ENCODE measurements at regions not wholly inside any gene's neighbourhood (a gene's known extent, or its start where the extent isn't known, plus 50 kb on each side); places are given as distances from the start of the nearest gene placed in this dataset.
"Not testable (repeated sequence)": the region's sequence is repeated elsewhere in the genome, so short reads cannot be mapped to it uniquely, and the experiment has no call there.

GRCh38 chr6:121666814-121667213 lies 231.4 kb downstream of the GJA1 start:
- DNase-seq = no peak
- 31% methylated on average over 4 of the region's 4 CpGs for WGBS
- Histone ChIP-seq H3K27ac (ENCODE audit: low read length) (no peak overlapping the region), H3K4me1 (ENCODE audit: control insufficient read depth, insufficient read depth, low read length) (peaks cover 4% of the 10 kb centered on the region), H3K9me3 (ENCODE audit: control insufficient read depth, low read length) (no peaks in the 10 kb centered on the region), H3K27me3 (ENCODE audit: control insufficient read depth, insufficient read depth) (no peaks in the 10 kb centered on the region), H3K4me3 (ENCODE audit: low read length) (no peak overlapping the region)
- ATAC-seq = peak; percentile 87 to 97
- intact Hi-C loops (cut with DNase I) = loop anchor here in 1 of 4 donors (10.0 kb wide), 1 partner anchor 222 kb away; no protein-coding TSS in a partner anchor

GRCh38 chr6:121668259-121668658 lies 232.8 kb downstream of the GJA1 start:
- 85% methylated on average over 3 of the region's 3 CpGs for WGBS
- ATAC-seq = no peak

DNA sequence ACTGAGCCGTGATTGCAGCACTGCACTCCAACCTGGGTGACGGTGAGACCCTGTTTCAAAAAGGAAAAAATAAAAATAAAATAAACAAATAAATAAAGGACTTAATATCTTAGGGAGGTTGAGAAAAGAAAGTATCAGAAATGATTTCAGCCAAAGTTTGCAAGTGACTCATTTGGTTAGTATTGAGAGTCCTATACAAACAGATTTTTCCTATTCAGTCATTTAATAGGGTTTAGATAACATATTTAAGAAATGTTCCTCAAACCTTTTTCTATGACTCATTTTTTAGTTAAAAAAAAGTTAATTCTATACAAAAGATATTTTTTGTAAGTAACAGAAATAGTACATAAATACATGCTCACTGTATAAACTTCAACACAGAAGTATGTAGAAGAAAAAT lies 235.1 kb downstream of the GJA1 start:
- Histone ChIP-seq H3K9me3 (ENCODE audit: control insufficient read depth, low read length) (no peaks in the 10 kb centered on the region), H3K4me3 (ENCODE audit: low read length) (no peak overlapping the region), H3K4me1 (ENCODE audit: control insufficient read depth, insufficient read depth, low read length) (peaks cover 4% of the 10 kb centered on the region), H3K27ac (ENCODE audit: low read length) (no peak overlapping the region), H3K27me3 (ENCODE audit: control insufficient read depth, insufficient read depth) (no peaks in the 10 kb centered on the region)
- 95% methylated on average over 2 of the region's 2 CpGs for WGBS
- no peak for DNase-seq
- no peak for ATAC-seq
- intact Hi-C loops (cut with DNase I) = no loop called here

More at GRCh38 chr6:121668259-121668658, 232.8 kb downstream of the GJA1 start:
- Histone ChIP-seq H3K4me3 (ENCODE audit: low read length) (no peak overlapping the region), H3K4me1 (ENCODE audit: control insufficient read depth, insufficient read depth, low read length) (peaks cover 4% of the 10 kb centered on the region), H3K27ac (ENCODE audit: low read length) (no peak overlapping the region), H3K27me3 (ENCODE audit: control insufficient read depth, insufficient read depth) (no peaks in the 10 kb centered on the region), H3K9me3 (ENCODE audit: control insufficient read depth, low read length) (no peaks in the 10 kb centered on the region)
- no peak for DNase-seq
- intact Hi-C loops (cut with DNase I) = loop anchor here in 1 of 4 donors (10.0 kb wide), 1 partner anchor 223 kb away; no protein-coding TSS in a partner anchor

- WGBS = 98% methylated on average over 1 of the region's 1 CpG
Measured at GRCh38 chr6:121677571-121677970, 242.1 kb downstream of the GJA1 start.

DNA sequence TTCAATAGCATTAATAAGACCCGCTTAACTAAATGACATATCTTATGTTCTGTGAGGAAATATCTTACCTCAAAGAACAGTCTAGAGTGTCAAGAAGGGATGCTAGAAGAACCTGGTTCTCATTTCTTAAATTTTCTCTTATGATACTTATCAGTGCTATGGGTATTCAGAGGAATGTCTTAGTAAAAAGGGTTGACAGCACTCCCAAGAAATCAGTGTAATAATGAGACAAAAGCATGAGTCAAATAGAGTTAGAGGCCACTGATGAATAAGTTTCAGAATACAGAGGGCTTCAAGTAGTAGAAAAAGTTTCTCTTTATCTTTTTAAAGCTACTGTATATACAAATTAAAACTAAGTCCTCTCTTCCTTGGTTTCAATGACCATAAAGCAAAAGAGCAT lies 242.8 kb downstream of the GJA1 start:
- no peaks in the 10 kb centered on the region for H3K4me1 ChIP-seq (ENCODE audit: control insufficient read depth, insufficient read depth, low read length)
- no peak overlapping the region for H3K27ac ChIP-seq (ENCODE audit: low read length)
- intact Hi-C loops (cut with DNase I) = no loop called here
- 95% methylated on average over 1 of the region's 1 CpG for WGBS
- no peak overlapping the region for H3K4me3 ChIP-seq (ENCODE audit: low read length)
- DNase-seq (no peak), ATAC-seq (no peak)
- no peaks in the 10 kb centered on the region for H3K27me3 ChIP-seq (ENCODE audit: control insufficient read depth, insufficient read depth)
- no peaks in the 10 kb centered on the region for H3K9me3 ChIP-seq (ENCODE audit: control insufficient read depth, low read length)

More at GRCh38 chr6:121677571-121677970, 242.1 kb downstream of the GJA1 start:
- ATAC-seq (no peak), DNase-seq (no peak)
- Histone ChIP-seq H3K27ac (ENCODE audit: low read length) (no peak overlapping the region), H3K4me1 (ENCODE audit: control insufficient read depth, insufficient read depth, low read length) (no peaks in the 10 kb centered on the region), H3K9me3 (ENCODE audit: control insufficient read depth, low read length) (no peaks in the 10 kb centered on the region), H3K4me3 (ENCODE audit: low read length) (no peak overlapping the region), H3K27me3 (ENCODE audit: control insufficient read depth, insufficient read depth) (no peaks in the 10 kb centered on the region)
- intact Hi-C loops (cut with DNase I) = no loop called here

DNA sequence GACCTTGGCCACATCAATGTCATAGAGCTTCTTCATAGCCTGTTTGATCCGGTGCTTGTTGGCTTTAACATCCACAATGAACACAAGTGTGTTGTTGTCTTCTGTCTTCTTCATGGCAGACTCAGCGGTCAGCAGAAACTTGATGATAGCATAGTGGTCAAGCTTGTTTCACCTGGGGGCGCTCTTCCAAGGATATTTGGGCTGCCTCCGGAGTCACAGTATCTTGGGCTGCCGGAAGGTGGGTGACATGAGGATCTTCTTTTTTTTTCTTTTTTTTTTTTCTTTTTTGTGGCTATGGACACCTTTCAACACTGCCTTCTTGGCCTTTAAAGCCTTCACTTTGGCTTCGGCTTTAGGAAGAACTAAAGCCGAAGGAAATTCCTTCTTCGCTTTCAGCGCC lies 244.6 kb downstream of the GJA1 start:
- H3K9me3 ChIP-seq (ENCODE audit: control insufficient read depth, low read length) = no peaks in the 10 kb centered on the region
- no peak for ATAC-seq
- no peak overlapping the region for H3K4me3 ChIP-seq (ENCODE audit: low read length)
- H3K27me3 ChIP-seq (ENCODE audit: control insufficient read depth, insufficient read depth) = no peaks in the 10 kb centered on the region
- no peak for DNase-seq
- 79% methylated on average over 9 of the region's 9 CpGs for WGBS
- no peak overlapping the region for H3K27ac ChIP-seq (ENCODE audit: low read length)
- no peaks in the 10 kb centered on the region for H3K4me1 ChIP-seq (ENCODE audit: control insufficient read depth, insufficient read depth, low read length)
- intact Hi-C loops (cut with DNase I) = no loop called here

DNA sequence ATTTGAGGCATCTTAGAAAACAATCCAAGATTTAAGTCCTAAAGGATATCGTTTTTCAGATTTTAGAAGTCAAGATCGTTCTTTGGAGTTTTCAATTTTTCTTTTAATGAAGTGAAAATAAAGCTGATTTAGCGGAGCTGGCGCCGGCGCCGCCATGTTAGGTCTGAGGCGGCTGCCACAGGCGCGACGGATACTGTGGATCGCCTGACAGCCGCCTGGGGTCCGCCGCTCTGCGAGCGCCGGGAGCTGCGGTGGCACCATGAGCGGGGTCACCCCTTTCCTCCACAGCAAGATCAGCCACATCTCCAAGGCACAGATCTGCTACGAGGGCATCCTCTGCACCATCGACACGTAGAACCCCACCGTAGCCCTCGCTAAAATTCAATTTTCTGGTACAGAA lies 247.2 kb downstream of the GJA1 start:
- Histone ChIP-seq H3K9me3 (ENCODE audit: control insufficient read depth, low read length) (no peaks in the 10 kb centered on the region), H3K27me3 (ENCODE audit: control insufficient read depth, insufficient read depth) (no peaks in the 10 kb centered on the region), H3K4me1 (ENCODE audit: control insufficient read depth, insufficient read depth, low read length) (no peaks in the 10 kb centered on the region), H3K27ac (ENCODE audit: low read length) (no peak overlapping the region), H3K4me3 (ENCODE audit: low read length) (no peak overlapping the region)
- WGBS = 99% methylated on average over 25 of the region's 25 CpGs
- intact Hi-C loops (cut with DNase I) = no loop called here
- ATAC-seq (no peak), DNase-seq (no peak)

GRCh38 chr6:121685806-121686205 lies 250.4 kb downstream of the GJA1 start:
- DNase-seq; ATAC-seq; H3K27me3 ChIP-seq (ENCODE audit: control insufficient read depth, insufficient read depth); intact Hi-C loops (cut with DNase I); H3K27ac ChIP-seq (ENCODE audit: low read length); H3K4me1 ChIP-seq (ENCODE audit: control insufficient read depth, insufficient read depth, low read length); H3K9me3 ChIP-seq (ENCODE audit: control insufficient read depth, low read length); H3K4me3 ChIP-seq (ENCODE audit: low read length): not testable (repeated sequence)
- WGBS = 91% methylated on average over 10 of the region's 10 CpGs

DNA sequence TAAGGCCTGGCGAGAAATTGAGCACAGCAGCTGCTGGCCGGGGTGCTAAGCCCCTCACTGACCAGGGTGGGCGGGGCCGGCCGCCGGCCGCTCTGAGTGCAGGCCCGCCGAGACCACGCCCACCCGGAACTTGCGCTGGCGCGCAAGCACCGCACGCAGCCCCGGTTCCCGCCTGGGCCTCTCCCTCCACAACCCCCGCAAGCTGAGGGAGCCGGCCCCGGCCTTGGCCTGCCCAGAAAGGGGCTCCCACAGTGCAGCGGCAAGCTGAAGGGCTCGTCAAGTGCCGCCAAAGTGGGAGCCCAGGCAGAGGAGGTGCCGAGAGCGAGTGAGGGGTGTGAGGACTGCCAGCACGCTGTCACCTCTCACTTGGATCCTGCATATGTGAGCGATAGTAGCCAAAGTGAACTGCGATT lies 251.2 kb downstream of the GJA1 start:
- DNase-seq = peak; percentile 16 to 61 (median 55)
- 83% methylated on average over 29 of the region's 29 CpGs for WGBS
- H3K27me3 ChIP-seq (ENCODE audit: control insufficient read depth, insufficient read depth) = no peaks in the 10 kb centered on the region

GRCh38 chr6:121688974-121689373 lies 253.5 kb downstream of the GJA1 start:
- no peaks in the 10 kb centered on the region for H3K27me3 ChIP-seq (ENCODE audit: control insufficient read depth, insufficient read depth)
- H3K4me1 ChIP-seq (ENCODE audit: control insufficient read depth, insufficient read depth, low read length) = no peaks in the 10 kb centered on the region
- DNase-seq (no peak), ATAC-seq (no peak)
- no peaks in the 10 kb centered on the region for H3K9me3 ChIP-seq (ENCODE audit: control insufficient read depth, low read length)
- no peak overlapping the region for H3K27ac ChIP-seq (ENCODE audit: low read length)
- intact Hi-C loops (cut with DNase I) = no loop called here
- no peak overlapping the region for H3K4me3 ChIP-seq (ENCODE audit: low read length)
- WGBS = 60% methylated on average over 2 of the region's 2 CpGs

More for the DNA sequence above, 251.2 kb downstream of the GJA1 start:
- H3K4me3 ChIP-seq (ENCODE audit: low read length) = no peak overlapping the region
- H3K27ac ChIP-seq (ENCODE audit: low read length) = no peak overlapping the region
- ATAC-seq = peak in 1 of 2 donors; percentile 26
- no peaks in the 10 kb centered on the region for H3K9me3 ChIP-seq (ENCODE audit: control insufficient read depth, low read length)
- no peaks in the 10 kb centered on the region for H3K4me1 ChIP-seq (ENCODE audit: control insufficient read depth, insufficient read depth, low read length)
- intact Hi-C loops (cut with DNase I) = no loop called here

DNA sequence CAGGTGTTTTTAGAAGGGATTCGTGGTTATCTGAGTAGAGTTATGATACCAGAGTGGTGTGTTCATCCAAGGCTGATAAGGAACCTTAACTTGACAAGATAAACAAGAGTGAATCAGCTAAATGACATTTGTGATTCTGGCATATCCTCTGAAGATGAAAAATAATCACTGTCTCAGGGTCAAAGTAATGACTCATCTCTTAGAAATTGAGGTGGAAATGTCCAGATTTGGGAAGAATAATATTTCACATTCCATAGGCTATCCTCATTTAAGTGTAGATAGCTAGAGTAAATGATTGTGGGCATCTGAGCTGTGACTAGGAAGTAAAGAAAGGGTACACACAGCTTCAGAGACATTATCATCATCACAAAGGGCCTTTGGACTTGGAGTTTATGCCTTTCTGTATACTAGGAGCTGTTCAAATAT lies 255.7 kb downstream of the GJA1 start:
- Histone ChIP-seq H3K27ac (ENCODE audit: low read length) (no peak overlapping the region), H3K27me3 (ENCODE audit: control insufficient read depth, insufficient read depth) (no peaks in the 10 kb centered on the region), H3K4me1 (ENCODE audit: control insufficient read depth, insufficient read depth, low read length) (no peaks in the 10 kb centered on the region), H3K9me3 (ENCODE audit: control insufficient read depth, low read length) (no peaks in the 10 kb centered on the region), H3K4me3 (ENCODE audit: low read length) (no peak overlapping the region)
- WGBS = 31% methylated on average over 1 of the region's 1 CpG
- intact Hi-C loops (cut with DNase I) = no loop called here
- no peak for DNase-seq
- ATAC-seq = no peak

GRCh38 chr6:121694389-121694788 lies 258.9 kb downstream of the GJA1 start:
- no peak overlapping the region for H3K4me3 ChIP-seq (ENCODE audit: low read length)
- no peak for ATAC-seq
- H3K27me3 ChIP-seq (ENCODE audit: control insufficient read depth, insufficient read depth) = no peaks in the 10 kb centered on the region
- intact Hi-C loops (cut with DNase I) = no loop called here
- H3K4me1 ChIP-seq (ENCODE audit: control insufficient read depth, insufficient read depth, low read length) = no peaks in the 10 kb centered on the region
- H3K9me3 ChIP-seq (ENCODE audit: control insufficient read depth, low read length) = no peaks in the 10 kb centered on the region
- DNase-seq = no peak
- WGBS = 74% methylated on average over 3 of the region's 3 CpGs
- no peak overlapping the region for H3K27ac ChIP-seq (ENCODE audit: low read length)

All from right cardiac atrium (tissue), 5 donors.